Colonic mucosa (tissue), 4 donors: ENCODE measurements at regions not wholly inside any gene's neighbourhood (a gene's known extent, or its start where the extent isn't known, plus 50 kb on each side); places are given as distances from the start of the nearest gene placed in this dataset.

Experiments used
- DNase-seq: peaks from one replicate; pipeline ENCODE4 v3.0.0-alpha.2; 2020
- H3K27ac ChIP-seq: fragments of 200-600 bp; one replicate; pipeline ENCODE4 v1.8.0; 2021
- H3K27me3 ChIP-seq: fragments of 200-600 bp; one replicate; pipeline ENCODE4 v1.8.0; 2021
- H3K36me3 ChIP-seq: fragments of 200-600 bp; one replicate; pipeline ENCODE4 v1.8.0; 2021
- H3K4me1 ChIP-seq: fragments of 200-600 bp; one replicate; pipeline ENCODE4 v1.8.0; 2021; ENCODE audit warnings: mild to moderate bottlenecking
- H3K4me3 ChIP-seq: fragments of 200-600 bp; one replicate; pipeline ENCODE4 v1.8.0; 2021
- H3K9ac ChIP-seq, 2 donors: one replicate each; pipeline ENCODE4 v1.7.0; 2013; ENCODE audit warnings: control low read depth in 2 of 2, low read depth in 2 of 2, low read length in 2 of 2
- H3K9me3 ChIP-seq: fragments of 200-600 bp; one replicate; pipeline ENCODE4 v1.8.0; 2021
- CTCF ChIP-seq: fragments of 200-600 bp; IDR thresholded peaks from one replicate; pipeline ENCODE4 v1.8.0; 2022; ENCODE audit warnings: antibody characterized with exemption, mild to moderate bottlenecking
- intact Hi-C: fragments of 100-400 bp; cut with DNase I; formaldehyde crosslinking; loops from one replicate; pipeline ENCODE4 v1.14.1; 2022
- donor health status: healthy.
- donor health status: DM: no; HTN: no; CAD: no.
- donor health status: DM: no; HTN: no; CAD: no.

- intact Hi-C loops: no loop called here
- no peaks in the 10 kb centered on the region for H3K4me1 ChIP-seq
- H3K27ac ChIP-seq: no peak overlapping the region
Measured at GRCh38 chr1:81135524-81135923, 665.2 kb upstream of the ADGRL2 start.

GRCh38 chr1:81129776-81130175 is 671.0 kb upstream of the ADGRL2 start:
- no peak overlapping the region for H3K9ac ChIP-seq
- H3K4me1 ChIP-seq: no peaks in the 10 kb centered on the region
- no peak for TF ChIP-seq CTCF
- no peaks in the 10 kb centered on the region for H3K36me3 ChIP-seq
- no peaks in the 10 kb centered on the region for H3K9me3 ChIP-seq
- no peak overlapping the region for H3K4me3 ChIP-seq
- H3K27ac ChIP-seq: no peak overlapping the region
- H3K27me3 ChIP-seq: no peaks in the 10 kb centered on the region
- DNase-seq: no peak
- intact Hi-C loops: no loop called here

More at GRCh38 chr1:81135524-81135923, 665.2 kb upstream of the ADGRL2 start:
- no peaks in the 10 kb centered on the region for H3K36me3 ChIP-seq
- DNase-seq: no peak
- no peak for TF ChIP-seq CTCF
- no peaks in the 10 kb centered on the region for H3K9me3 ChIP-seq
- no peaks in the 10 kb centered on the region for H3K27me3 ChIP-seq
- H3K4me3 ChIP-seq: no peak overlapping the region
- H3K9ac ChIP-seq: no peak overlapping the region

GRCh38 chr1:81129366-81129765 is 671.4 kb upstream of the ADGRL2 start:
- intact Hi-C loops: no loop called here
- TF ChIP-seq CTCF: no peak

GRCh38 chr1:81128079-81128478 is 672.7 kb upstream of the ADGRL2 start:
- DNase-seq: no peak
- no peaks in the 10 kb centered on the region for H3K36me3 ChIP-seq
- no peak overlapping the region for H3K27ac ChIP-seq
- no peak overlapping the region for H3K9ac ChIP-seq
- intact Hi-C loops: no loop called here
- no peak for TF ChIP-seq CTCF
- no peaks in the 10 kb centered on the region for H3K27me3 ChIP-seq
- H3K4me3 ChIP-seq: no peak overlapping the region
- no peaks in the 10 kb centered on the region for H3K9me3 ChIP-seq
- no peaks in the 10 kb centered on the region for H3K4me1 ChIP-seq

More at GRCh38 chr1:81129366-81129765, 671.4 kb upstream of the ADGRL2 start:
- H3K27me3 ChIP-seq: no peaks in the 10 kb centered on the region
- H3K36me3 ChIP-seq: no peaks in the 10 kb centered on the region
- no peak overlapping the region for H3K27ac ChIP-seq
- H3K9ac ChIP-seq: no peak overlapping the region
- H3K4me1 ChIP-seq: no peaks in the 10 kb centered on the region
- no peak for DNase-seq
- no peak overlapping the region for H3K4me3 ChIP-seq
- H3K9me3 ChIP-seq: no peaks in the 10 kb centered on the region

- Histone ChIP-seq H3K27me3 (no peaks in the 10 kb centered on the region), H3K27ac (no peak overlapping the region), H3K9ac (no peak overlapping the region), H3K9me3 (no peaks in the 10 kb centered on the region), H3K36me3 (no peaks in the 10 kb centered on the region), H3K4me1 (no peaks in the 10 kb centered on the region), H3K4me3 (no peak overlapping the region)
- intact Hi-C loops: no loop called here
- no peak for DNase-seq
- no peak for TF ChIP-seq CTCF
Measured at GRCh38 chr1:81126989-81127581, 673.6 kb upstream of the ADGRL2 start.
